ENCODE measurements at regions not wholly inside any gene's neighbourhood (a gene's known extent, or its start where the extent isn't known, plus 50 kb on each side); places are given as distances from the start of the nearest gene placed in this dataset.
"Not testable (repeated sequence)": the region's sequence is repeated elsewhere in the genome, so short reads cannot be mapped to it uniquely, and the experiment has no call there.

DNA sequence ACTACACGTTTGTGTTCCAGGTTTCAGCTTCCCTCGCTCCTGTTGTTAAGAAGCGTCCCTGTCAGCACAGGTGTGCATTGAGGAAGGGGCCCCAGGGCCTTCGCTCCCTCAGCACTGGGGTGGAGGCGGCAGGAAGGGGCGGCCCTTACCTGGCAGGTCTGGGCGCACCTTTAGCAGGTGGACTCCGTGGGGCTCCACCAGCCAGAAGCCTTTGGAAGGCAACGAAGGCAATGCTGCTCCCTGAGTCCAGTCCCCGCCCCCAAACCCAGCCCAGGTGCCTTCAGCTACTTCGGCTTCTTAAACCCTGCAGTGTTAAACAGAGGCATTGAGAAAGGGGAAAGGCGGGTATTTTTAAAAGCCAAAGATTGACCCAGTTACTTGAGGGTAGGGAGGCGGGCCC is 4398.8 kb upstream of the TPTE start:
- TF ChIP-seq, protein P1, sequence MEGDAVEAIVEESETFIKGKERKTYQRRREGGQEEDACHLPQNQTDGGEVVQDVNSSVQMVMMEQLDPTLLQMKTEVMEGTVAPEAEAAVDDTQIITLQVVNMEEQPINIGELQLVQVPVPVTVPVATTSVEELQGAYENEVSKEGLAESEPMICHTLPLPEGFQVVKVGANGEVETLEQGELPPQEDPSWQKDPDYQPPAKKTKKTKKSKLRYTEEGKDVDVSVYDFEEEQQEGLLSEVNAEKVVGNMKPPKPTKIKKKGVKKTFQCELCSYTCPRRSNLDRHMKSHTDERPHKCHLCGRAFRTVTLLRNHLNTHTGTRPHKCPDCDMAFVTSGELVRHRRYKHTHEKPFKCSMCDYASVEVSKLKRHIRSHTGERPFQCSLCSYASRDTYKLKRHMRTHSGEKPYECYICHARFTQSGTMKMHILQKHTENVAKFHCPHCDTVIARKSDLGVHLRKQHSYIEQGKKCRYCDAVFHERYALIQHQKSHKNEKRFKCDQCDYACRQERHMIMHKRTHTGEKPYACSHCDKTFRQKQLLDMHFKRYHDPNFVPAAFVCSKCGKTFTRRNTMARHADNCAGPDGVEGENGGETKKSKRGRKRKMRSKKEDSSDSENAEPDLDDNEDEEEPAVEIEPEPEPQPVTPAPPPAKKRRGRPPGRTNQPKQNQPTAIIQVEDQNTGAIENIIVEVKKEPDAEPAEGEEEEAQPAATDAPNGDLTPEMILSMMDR (IDR thresholded peaks at IDR 0.05; ENCODE audit: borderline replicate concordance, extremely low read depth, low read length, poor library complexity, severe bottlenecking), result not testable (repeated sequence)
- TF ChIP-seq EZH2 (IDR thresholded peaks at IDR 0.05; ENCODE audit: borderline replicate concordance, low read depth, low read length, severe bottlenecking), result not testable (repeated sequence)

All from DND-41 (cell line).